ENCODE measurements at regions not wholly inside any gene's neighbourhood (a gene's known extent, or its start where the extent isn't known, plus 50 kb on each side); places are given as distances from the start of the nearest gene placed in this dataset.

DNA sequence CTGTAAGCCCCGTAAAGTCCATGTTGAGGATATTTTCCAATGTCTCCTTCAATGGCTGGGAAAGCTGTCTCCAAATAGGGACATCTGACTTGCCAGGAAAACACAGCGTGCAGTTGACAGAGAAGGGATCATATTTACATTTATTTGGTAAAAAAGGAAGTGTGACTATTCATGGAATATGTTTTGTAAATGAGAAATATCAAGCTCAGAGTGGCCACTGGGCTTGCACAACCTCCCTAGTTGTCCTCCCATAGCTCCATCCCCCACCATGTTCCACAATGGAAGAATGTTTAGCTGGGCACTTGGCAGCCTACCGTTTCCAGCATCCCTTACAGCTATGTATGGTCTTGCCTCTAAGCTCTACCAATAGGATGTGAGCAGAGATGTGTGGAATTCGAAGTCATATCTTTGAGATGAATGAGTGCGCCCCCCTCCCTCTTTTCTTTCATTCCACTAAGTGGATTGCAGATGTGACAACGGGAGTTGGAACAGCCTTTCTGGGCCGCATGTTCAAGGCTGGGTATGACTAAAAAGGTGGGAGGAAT lies 306.6 kb upstream of the ZMIZ1 start:
- DNase-seq (ENCODE audit: extremely low read depth, low read depth), result no peak
- TF ChIP-seq, protein P1, sequence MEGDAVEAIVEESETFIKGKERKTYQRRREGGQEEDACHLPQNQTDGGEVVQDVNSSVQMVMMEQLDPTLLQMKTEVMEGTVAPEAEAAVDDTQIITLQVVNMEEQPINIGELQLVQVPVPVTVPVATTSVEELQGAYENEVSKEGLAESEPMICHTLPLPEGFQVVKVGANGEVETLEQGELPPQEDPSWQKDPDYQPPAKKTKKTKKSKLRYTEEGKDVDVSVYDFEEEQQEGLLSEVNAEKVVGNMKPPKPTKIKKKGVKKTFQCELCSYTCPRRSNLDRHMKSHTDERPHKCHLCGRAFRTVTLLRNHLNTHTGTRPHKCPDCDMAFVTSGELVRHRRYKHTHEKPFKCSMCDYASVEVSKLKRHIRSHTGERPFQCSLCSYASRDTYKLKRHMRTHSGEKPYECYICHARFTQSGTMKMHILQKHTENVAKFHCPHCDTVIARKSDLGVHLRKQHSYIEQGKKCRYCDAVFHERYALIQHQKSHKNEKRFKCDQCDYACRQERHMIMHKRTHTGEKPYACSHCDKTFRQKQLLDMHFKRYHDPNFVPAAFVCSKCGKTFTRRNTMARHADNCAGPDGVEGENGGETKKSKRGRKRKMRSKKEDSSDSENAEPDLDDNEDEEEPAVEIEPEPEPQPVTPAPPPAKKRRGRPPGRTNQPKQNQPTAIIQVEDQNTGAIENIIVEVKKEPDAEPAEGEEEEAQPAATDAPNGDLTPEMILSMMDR (IDR thresholded peaks at IDR 0.05; ENCODE audit: low read depth, low read length, missing control alignments), result no peak
- H3K4me3 ChIP-seq (replicated peaks; ENCODE audit: low read depth, low read length), result no peak overlapping the region

DNA sequence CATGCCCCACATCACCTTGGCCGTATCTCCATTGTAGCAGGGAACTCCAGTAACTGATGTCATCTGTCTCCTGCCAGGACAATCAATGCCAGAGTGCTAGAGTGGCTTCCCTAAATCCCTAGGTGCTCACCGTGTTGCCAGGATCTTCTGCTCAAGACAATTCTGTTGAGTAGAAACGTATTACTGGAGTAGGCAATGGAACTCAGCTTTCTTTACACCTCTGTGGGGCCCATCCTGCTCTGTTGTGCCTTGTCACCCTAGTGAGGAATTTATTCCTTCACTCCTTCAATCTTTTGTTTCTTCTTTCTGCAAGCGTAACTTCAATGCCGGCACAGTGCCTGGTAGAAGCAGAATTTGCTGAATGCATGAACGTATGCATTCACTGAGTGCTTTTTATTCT lies 305.5 kb upstream of the ZMIZ1 start:
- TF ChIP-seq, protein P1 (IDR thresholded peaks at IDR 0.05; ENCODE audit: low read depth, low read length, missing control alignments), result no peak
- no peak for DNase-seq (ENCODE audit: extremely low read depth, low read depth)
- no peak overlapping the region for H3K4me3 ChIP-seq (replicated peaks; ENCODE audit: low read depth, low read length)

DNA sequence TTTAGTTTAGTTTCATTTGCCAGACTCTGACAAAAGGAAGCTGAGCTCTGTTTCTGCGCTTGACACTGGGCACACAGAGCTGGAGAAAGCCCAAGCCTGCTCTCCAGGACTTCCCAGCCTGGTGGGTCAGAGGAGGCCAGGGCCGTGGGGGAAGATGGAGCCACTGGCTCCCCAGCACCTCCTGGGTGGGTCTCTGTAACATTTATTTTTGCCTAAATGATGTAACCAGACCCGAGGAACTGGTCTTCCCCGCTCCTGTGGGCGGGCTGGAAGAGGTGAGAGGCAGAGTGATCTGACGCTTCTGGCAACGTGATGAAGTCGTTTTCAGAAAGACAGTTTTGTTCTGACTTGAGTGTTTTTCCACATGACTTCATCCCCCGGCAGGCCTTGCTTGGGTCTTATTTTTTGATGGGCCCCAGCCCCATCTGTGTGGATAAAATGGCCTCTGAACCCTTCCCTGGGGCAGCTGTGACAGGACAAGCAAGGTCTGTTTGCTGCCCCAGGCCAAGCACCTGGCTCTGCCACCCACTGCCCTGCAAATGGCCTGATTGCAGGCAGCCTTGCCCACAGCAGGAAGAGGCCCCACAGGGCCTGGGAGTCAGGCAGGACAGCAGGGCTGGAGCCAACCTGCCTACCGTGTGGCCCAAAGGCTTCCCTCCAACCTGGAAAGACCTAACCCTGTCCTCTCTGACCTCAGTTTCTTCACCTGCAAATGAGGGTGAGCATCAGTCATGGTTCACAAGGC lies 304.9 kb upstream of the ZMIZ1 start:
- TF ChIP-seq, protein P1 (IDR thresholded peaks at IDR 0.05; ENCODE audit: low read depth, low read length, missing control alignments), result no peak
- DNase-seq (ENCODE audit: extremely low read depth, low read depth), result no peak
- no peak overlapping the region for H3K4me3 ChIP-seq (replicated peaks; ENCODE audit: low read depth, low read length)

DNA sequence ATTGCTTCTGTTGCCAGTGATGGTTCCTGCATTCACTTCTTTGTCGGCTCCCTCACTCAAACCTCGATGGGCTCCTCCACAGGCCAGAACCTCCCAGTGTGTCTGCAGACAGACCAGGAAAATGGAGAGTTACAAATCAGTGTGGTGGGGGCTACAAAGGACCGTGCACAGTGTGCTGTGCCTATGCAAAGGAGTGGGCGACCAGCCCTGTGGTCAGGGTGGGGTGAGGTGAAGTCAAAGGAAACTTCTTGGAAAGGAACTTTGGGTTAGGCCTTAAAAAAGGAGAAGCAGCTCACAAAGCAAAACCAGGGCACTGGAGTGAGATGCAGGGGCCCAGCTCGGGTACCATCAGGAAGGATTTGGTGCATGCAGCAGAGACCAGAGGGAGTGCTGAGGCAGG lies 304.3 kb upstream of the ZMIZ1 start:
- TF ChIP-seq, protein P1 (IDR thresholded peaks at IDR 0.05; ENCODE audit: low read depth, low read length, missing control alignments), result no peak
- DNase-seq (ENCODE audit: extremely low read depth, low read depth), result no peak

DNA sequence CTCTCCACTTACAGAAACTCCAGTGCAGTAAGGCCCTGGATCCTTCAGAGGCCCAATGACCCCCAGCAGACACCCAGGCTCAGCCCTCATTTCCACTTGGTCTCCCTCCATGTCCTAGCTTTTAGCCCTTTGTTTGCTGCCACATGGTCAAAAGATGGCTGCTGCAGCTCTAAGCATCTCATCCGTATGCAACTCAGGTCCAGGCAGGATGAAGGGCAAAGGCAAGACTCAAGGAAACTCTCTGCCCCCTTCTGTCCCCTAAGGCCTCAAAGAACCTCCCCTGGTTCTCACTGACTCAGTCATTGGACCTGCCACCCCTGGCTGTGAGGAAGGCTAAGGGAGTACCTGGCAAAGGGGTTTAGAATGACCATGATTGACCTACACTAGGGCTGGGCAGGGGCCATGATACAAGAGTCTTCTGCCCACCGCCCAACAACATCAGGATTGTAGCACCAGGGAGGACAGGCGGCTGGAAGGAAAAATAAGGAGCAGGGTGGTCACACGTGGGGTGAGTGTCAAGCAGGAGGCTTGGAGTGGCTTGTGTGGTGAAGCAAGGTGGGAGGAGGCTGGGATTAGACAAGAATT lies 303.8 kb upstream of the ZMIZ1 start:
- TF ChIP-seq, protein P1 (IDR thresholded peaks at IDR 0.05; ENCODE audit: low read depth, low read length, missing control alignments), result no peak
- DNase-seq (ENCODE audit: extremely low read depth, low read depth), result no peak
- H3K4me3 ChIP-seq (replicated peaks; ENCODE audit: low read depth, low read length), result no peak overlapping the region

More for the DNA sequence above, 304.3 kb upstream of the ZMIZ1 start:
- H3K4me3 ChIP-seq (replicated peaks; ENCODE audit: low read depth, low read length), result no peak overlapping the region

DNA sequence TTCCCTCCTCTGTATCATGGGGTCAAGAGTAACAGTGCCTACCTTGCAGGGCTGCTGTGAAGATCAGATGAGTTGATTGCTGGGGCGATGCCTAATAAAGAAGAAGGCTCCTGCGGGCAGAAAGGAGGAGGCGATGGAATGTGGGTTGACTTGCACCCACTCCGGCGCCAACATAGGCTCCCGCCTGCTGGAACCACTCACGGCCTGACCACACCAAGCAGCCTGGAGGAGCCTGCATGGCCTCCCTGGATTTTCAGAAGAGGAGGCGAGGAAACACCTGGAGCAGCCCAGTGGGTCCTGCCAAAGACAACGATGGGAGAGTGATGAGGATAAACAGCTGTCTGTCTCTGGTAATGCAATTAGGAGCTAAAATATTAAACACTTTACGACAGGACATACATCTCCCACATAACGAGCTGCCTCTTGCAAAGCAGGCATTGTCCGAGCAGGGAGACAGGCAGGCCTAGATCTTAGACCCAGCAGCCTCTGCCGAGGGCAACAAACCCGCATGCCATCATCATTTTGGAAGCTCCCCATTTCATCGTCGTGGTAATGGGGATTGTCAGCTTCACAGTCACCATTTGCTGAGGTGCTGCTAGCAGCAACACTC lies 302.9 kb upstream of the ZMIZ1 start:
- DNase-seq (ENCODE audit: extremely low read depth, low read depth), result no peak
- H3K4me3 ChIP-seq (replicated peaks; ENCODE audit: low read depth, low read length), result no peak overlapping the region
- TF ChIP-seq, protein P1 (IDR thresholded peaks at IDR 0.05; ENCODE audit: low read depth, low read length, missing control alignments), result no peak
